LHCN-M2 (cell line): ENCODE measurements at regions not wholly inside any gene's neighbourhood (a gene's known extent, or its start where the extent isn't known, plus 50 kb on each side); places are given as distances from the start of the nearest gene placed in this dataset.
"Not testable (repeated sequence)": the region's sequence is repeated elsewhere in the genome, so short reads cannot be mapped to it uniquely, and the experiment has no call there.

ENCODE experiments used
- DNase-seq: peaks from one replicate; pipeline ENCODE4 v3.0.0-alpha.2; 2012; ENCODE audit warnings: low read depth

- DNase-seq, result no peak
Measured at GRCh38 chr7:68610701-68611100, 987.6 kb upstream of the AUTS2 start.

GRCh38 chr7:68613405-68613804 lies 984.9 kb upstream of the AUTS2 start:
- no peak for DNase-seq

GRCh38 chr7:68613897-68614296 lies 984.4 kb upstream of the AUTS2 start:
- no peak for DNase-seq

GRCh38 chr7:68619526-68619925 lies 978.7 kb upstream of the AUTS2 start:
- DNase-seq, result no peak

GRCh38 chr7:68622500-68622899 lies 975.8 kb upstream of the AUTS2 start:
- no peak for DNase-seq

- DNase-seq, result no peak
Measured at GRCh38 chr7:68623030-68623429, 975.2 kb upstream of the AUTS2 start.

GRCh38 chr7:68627247-68627864 lies 970.9 kb upstream of the AUTS2 start:
- no peak for DNase-seq

GRCh38 chr7:68630914-68631313 lies 967.4 kb upstream of the AUTS2 start:
- not testable (repeated sequence) for DNase-seq

- DNase-seq, result no peak
Measured at GRCh38 chr7:68640103-68640502, 958.2 kb upstream of the AUTS2 start.

GRCh38 chr7:68642727-68643126 lies 955.5 kb upstream of the AUTS2 start:
- DNase-seq, result no peak

- no peak for DNase-seq
Measured at GRCh38 chr7:68663392-68663791, 934.9 kb upstream of the AUTS2 start.

- DNase-seq, result no peak
Measured at GRCh38 chr7:68671046-68671445, 927.2 kb upstream of the AUTS2 start.

GRCh38 chr7:68671671-68672070 lies 926.6 kb upstream of the AUTS2 start:
- DNase-seq, result no peak

- no peak for DNase-seq
Measured at GRCh38 chr7:68674826-68675225, 923.4 kb upstream of the AUTS2 start.

- DNase-seq, result no peak
Measured at GRCh38 chr7:68676813-68677535, 921.3 kb upstream of the AUTS2 start.

- DNase-seq, result no peak
Measured at GRCh38 chr7:68678196-68678595, 920.1 kb upstream of the AUTS2 start.

GRCh38 chr7:68679459-68680234 lies 918.6 kb upstream of the AUTS2 start:
- DNase-seq, result no peak

- no peak for DNase-seq
Measured at GRCh38 chr7:68680235-68680872, 917.9 kb upstream of the AUTS2 start.

GRCh38 chr7:68682910-68683309 lies 915.4 kb upstream of the AUTS2 start:
- DNase-seq, result no peak

- no peak for DNase-seq
Measured at GRCh38 chr7:68684246-68684839, 913.9 kb upstream of the AUTS2 start.

GRCh38 chr7:68684996-68685395 lies 913.3 kb upstream of the AUTS2 start:
- no peak for DNase-seq
